Tibial nerve (tissue), 3 donors: ENCODE measurements at regions not wholly inside any gene's neighbourhood (a gene's known extent, or its start where the extent isn't known, plus 50 kb on each side); places are given as distances from the start of the nearest gene placed in this dataset.

ENCODE experiments used
- POLR2A ChIP-seq, 2 donors: fragments of 450-650 bp; IDR thresholded peaks; one replicate each; pipeline ENCODE4 v1.6.1; 2017; ENCODE audit warnings: antibody characterized with exemption in 2 of 2, mild to moderate bottlenecking in 2 of 2, moderate library complexity in 2 of 2
- TF ChIP-seq, protein P1 (sequence below), 5 experiments: fragments of 200-600 bp in 3 of 5; fragments of 450-650 bp in 2 of 5; sonication (generic) in 3 of 5; IDR thresholded peaks; one replicate each; pipeline ENCODE4 v1.5.1; 2016 to 2019; ENCODE audit warnings: antibody characterized with exemption in 5 of 5, mild to moderate bottlenecking in 3 of 5, moderate library complexity in 2 of 5

DNA sequence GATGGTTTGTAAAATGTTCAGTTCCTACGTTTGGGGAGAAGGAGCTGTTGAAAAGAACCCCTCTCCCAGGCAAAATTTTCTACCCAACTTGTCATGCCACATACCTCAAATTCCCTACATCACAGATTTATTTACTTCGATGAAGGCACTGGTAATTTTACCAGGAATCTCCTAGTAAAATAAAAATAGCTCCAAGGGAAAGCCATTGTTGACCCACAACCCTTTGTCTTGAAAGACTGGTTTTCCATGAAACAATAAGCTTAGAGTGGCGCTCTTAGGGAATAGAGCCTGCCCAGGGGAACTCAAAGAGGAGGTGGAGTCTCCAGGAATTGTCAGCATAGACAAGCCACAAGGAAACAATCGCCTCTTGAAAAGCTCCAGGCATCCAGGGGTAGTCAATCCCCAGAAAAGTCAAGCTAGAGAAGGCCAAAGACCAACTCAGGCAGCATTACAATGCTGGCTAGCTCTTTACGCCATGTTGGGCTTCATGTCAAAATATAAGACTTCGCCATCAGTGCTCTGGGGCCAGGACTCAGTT is 99.2 kb upstream of the RREB1 start:
- TF ChIP-seq, protein P1, sequence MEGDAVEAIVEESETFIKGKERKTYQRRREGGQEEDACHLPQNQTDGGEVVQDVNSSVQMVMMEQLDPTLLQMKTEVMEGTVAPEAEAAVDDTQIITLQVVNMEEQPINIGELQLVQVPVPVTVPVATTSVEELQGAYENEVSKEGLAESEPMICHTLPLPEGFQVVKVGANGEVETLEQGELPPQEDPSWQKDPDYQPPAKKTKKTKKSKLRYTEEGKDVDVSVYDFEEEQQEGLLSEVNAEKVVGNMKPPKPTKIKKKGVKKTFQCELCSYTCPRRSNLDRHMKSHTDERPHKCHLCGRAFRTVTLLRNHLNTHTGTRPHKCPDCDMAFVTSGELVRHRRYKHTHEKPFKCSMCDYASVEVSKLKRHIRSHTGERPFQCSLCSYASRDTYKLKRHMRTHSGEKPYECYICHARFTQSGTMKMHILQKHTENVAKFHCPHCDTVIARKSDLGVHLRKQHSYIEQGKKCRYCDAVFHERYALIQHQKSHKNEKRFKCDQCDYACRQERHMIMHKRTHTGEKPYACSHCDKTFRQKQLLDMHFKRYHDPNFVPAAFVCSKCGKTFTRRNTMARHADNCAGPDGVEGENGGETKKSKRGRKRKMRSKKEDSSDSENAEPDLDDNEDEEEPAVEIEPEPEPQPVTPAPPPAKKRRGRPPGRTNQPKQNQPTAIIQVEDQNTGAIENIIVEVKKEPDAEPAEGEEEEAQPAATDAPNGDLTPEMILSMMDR (IDR thresholded peaks at IDR 0.05): no peak
- no peak for TF ChIP-seq POLR2A (IDR thresholded peaks at IDR 0.05)
